ENCODE measurements at regions not wholly inside any gene's neighbourhood (a gene's known extent, or its start where the extent isn't known, plus 50 kb on each side); places are given as distances from the start of the nearest gene placed in this dataset.

GRCh38 chr5:39525271-39525670 lies 100.5 kb upstream of the DAB2 start:
- no peak overlapping the region for H3K4me3 ChIP-seq (ENCODE audit: low read depth, low read length)
- TF ChIP-seq, protein P1, sequence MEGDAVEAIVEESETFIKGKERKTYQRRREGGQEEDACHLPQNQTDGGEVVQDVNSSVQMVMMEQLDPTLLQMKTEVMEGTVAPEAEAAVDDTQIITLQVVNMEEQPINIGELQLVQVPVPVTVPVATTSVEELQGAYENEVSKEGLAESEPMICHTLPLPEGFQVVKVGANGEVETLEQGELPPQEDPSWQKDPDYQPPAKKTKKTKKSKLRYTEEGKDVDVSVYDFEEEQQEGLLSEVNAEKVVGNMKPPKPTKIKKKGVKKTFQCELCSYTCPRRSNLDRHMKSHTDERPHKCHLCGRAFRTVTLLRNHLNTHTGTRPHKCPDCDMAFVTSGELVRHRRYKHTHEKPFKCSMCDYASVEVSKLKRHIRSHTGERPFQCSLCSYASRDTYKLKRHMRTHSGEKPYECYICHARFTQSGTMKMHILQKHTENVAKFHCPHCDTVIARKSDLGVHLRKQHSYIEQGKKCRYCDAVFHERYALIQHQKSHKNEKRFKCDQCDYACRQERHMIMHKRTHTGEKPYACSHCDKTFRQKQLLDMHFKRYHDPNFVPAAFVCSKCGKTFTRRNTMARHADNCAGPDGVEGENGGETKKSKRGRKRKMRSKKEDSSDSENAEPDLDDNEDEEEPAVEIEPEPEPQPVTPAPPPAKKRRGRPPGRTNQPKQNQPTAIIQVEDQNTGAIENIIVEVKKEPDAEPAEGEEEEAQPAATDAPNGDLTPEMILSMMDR (IDR thresholded peaks at IDR 0.05; ENCODE audit: insufficient read depth, low read length): no peak
- DNase-seq (ENCODE audit: low read depth): no peak

DNA sequence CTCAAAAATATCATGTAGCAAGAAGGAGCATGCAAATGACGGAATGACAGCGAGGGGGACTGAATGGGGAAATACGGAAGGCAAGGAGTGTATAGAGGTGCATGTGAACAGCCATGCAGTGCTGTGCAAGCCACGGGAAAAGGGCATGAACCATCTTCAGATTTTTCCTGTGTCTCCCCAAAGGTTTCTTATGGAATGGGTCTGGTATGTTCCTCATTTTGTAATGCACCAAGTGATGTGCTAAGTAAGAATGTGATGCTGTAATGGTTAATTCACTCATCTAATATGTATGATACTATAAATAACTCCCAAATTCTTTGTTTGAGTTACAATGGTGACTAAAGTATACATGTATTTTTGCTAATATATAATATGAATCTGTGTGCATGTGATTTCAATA lies 99.0 kb upstream of the DAB2 start:
- TF ChIP-seq, protein P1 (IDR thresholded peaks at IDR 0.05; ENCODE audit: insufficient read depth, low read length): no peak
- DNase-seq (ENCODE audit: low read depth): peak; percentile 60
- H3K4me3 ChIP-seq (ENCODE audit: low read depth, low read length): no peak overlapping the region

DNA sequence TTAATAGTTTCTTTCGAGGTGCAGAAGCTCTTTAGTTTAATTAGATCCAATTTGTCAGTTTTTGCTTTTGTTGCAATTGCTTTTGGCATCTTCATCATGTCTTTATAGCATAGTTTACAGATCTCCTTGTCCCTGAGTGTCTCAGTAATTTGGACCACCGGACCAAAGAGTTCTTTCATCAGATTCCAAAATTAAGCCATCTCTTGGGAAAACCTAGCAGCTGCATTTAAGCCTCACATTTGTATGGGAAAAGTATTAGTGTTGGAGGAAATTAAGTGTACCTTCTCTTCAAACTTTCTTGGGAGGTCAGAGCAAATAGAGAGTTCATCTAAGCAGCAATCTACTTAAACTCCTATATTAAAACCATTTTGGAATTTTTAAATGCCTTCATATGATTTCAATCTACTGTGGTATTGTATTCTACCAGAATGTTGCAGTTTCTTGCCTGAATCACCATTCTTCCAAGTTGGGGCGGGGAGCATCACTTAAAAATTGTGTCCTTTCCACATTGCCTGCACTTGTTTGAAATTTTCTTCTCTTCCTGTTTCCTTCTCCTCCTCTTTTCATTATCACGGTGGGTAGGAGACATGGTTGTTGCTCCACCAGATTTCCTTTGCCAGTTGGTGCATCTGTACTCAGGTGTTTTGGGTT lies 97.3 kb upstream of the DAB2 start:
- no peak for DNase-seq (ENCODE audit: low read depth)
- TF ChIP-seq, protein P1 (IDR thresholded peaks at IDR 0.05; ENCODE audit: insufficient read depth, low read length): no peak
- no peak overlapping the region for H3K4me3 ChIP-seq (ENCODE audit: low read depth, low read length)

DNA sequence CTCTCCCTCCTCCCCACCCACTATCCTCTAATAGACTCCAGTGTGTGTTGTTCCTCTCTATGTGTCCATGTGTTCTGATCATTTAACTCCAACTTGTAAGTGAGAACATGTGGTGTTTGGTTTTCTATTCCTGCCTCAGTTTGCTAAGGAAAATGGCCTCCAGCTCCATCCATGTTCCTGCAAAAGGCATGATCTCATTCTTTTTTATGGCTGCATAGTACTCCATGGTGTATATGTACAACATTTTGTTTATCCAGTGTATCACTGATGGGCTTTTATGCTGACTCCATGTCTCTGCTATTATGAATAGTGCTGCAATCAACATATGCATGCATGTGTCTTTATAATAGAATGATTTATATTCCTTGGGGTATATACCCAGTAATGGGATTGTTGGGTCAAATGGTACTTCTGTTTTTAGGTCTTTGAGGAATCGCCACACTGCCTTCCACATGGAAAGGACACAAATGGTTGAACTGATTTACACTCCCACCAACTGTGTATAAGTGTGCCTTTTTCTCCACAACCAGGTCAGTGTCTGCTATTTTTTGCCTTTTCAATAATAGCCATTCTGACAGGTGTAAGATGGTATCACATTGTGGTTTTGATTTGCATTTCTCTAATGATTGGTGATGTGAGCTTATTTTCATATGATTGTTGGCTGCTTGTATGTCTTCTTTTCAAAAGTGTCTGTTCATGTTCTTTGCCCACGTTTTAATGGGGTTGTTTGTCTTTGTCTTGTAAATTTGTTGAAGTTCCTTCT lies 96.5 kb upstream of the DAB2 start:
- no peak for DNase-seq (ENCODE audit: low read depth)
- H3K4me3 ChIP-seq (ENCODE audit: low read depth, low read length): no peak overlapping the region
- TF ChIP-seq, protein P1 (IDR thresholded peaks at IDR 0.05; ENCODE audit: insufficient read depth, low read length): no peak

DNA sequence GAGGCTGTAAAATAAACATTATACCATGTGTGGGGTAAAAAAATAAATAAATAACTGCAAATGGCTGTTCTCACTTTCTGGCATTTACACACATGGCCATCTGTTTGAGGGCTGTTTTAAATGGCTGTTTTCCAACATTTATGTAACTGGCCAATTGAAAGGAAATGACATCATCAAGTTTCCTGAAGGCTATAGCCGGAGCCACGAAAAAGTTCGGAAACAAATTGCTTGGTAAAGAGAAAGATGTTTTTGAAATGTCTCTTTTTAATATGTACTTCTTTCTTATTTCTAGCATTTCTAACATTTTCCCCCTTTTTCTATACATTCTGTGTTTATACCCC lies 95.4 kb upstream of the DAB2 start:
- H3K4me3 ChIP-seq (ENCODE audit: low read depth, low read length): no peak overlapping the region
- TF ChIP-seq, protein P1 (IDR thresholded peaks at IDR 0.05; ENCODE audit: insufficient read depth, low read length): no peak

DNA sequence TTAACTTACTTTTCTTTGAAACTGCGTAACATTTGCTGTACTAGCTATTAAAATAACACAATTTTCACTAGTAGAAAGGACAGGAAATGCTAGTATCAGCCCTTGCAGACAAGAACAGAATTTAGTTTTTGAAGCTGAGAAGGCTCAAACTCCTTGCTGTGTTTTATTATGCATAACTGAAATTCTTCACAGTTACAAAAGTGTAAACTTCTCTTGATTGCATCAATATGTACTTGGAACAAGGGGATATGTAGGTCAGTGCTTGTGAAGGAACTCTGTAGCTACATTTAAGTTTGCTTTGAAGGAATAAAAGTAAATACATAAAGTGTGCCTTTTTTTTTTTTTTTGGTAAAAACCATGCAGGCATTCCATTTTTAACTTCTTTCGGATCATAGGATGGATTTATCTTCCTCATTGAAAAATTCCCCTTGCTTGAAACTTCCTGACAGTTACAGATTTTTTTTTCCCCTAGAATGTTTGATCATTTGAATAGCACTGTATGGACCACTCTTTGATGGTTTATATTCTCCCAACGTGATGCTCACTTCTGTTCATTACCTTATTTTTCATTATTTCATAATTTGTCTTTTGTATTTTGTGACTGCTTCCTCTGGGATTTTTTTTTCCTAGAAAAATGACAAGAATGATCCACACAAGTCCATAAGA lies 94.9 kb upstream of the DAB2 start:
- peak; percentile 81 for DNase-seq (ENCODE audit: low read depth)
- no peak overlapping the region for H3K4me3 ChIP-seq (ENCODE audit: low read depth, low read length)
- TF ChIP-seq, protein P1 (IDR thresholded peaks at IDR 0.05; ENCODE audit: insufficient read depth, low read length): no peak

More for the DNA sequence above, 95.4 kb upstream of the DAB2 start:
- DNase-seq (ENCODE audit: low read depth): peak; percentile 90

Data from fibroblast of the aortic adventitia (primary cell).